ENCODE measurements at regions not wholly inside any gene's neighbourhood (a gene's known extent, or its start where the extent isn't known, plus 50 kb on each side); places are given as distances from the start of the nearest gene placed in this dataset.

GRCh38 chr22:48098243-48098920 is 1335.9 kb downstream of the TBC1D22A start:
- H3K4me1 Mint-ChIP-seq (ENCODE audit: low read depth), result peaks cover 36% of the 10 kb centered on the region
- peak overlapping the region; percentile 53 for H3K4me3 Mint-ChIP-seq
- H3K9me3 Mint-ChIP-seq, result no peaks in the 10 kb centered on the region
- H3K27me3 Mint-ChIP-seq (ENCODE audit: low read depth), result no peaks in the 10 kb centered on the region
- peak; percentile 78 to 80 for ATAC-seq
- no peak for DNase-seq
- H3K36me3 Mint-ChIP-seq (ENCODE audit: insufficient read depth), result no peaks in the 10 kb centered on the region

- H3K4me1 Mint-ChIP-seq (ENCODE audit: low read depth), result peaks cover 36% of the 10 kb centered on the region
- H3K27me3 Mint-ChIP-seq (ENCODE audit: low read depth), result no peaks in the 10 kb centered on the region
- ATAC-seq, result no peak
- H3K4me3 Mint-ChIP-seq, result peak overlapping the region; percentile 53
- no peaks in the 10 kb centered on the region for H3K36me3 Mint-ChIP-seq (ENCODE audit: insufficient read depth)
- no peak for DNase-seq
- H3K9me3 Mint-ChIP-seq, result no peaks in the 10 kb centered on the region
Observed at GRCh38 chr22:48097723-48098122, 1335.3 kb downstream of the TBC1D22A start.

GRCh38 chr22:48096851-48097665 is 1334.6 kb downstream of the TBC1D22A start:
- Mint-ChIP-seq H3K36me3 (ENCODE audit: insufficient read depth) (no peaks in the 10 kb centered on the region), H3K27me3 (ENCODE audit: low read depth) (no peaks in the 10 kb centered on the region), H3K9me3 (no peaks in the 10 kb centered on the region), H3K4me3 (no peak overlapping the region), H3K4me1 (ENCODE audit: low read depth) (peaks cover 36% of the 10 kb centered on the region)
- DNase-seq (no peak), ATAC-seq (no peak)

DNA sequence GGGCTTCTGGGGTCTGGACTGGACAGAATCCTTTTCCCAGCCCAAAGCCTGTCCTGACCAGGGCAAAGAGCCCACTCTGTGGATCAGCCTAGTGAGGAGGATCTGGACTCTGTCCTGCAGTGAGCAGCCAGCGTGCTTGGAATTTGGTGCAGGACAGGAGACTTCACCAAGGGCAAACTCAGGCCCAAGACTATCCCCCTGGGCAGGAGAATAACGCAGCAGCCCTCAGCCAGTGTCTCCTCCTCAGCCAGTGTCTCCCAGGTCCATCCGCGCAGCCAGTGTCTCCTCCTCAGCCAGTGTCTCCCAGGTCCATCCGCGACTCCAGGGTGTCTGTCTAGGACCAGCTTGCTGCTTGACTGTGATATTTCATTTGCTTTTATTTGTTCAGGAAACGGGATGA is 1334.0 kb downstream of the TBC1D22A start:
- H3K36me3 Mint-ChIP-seq (ENCODE audit: insufficient read depth), result no peaks in the 10 kb centered on the region
- H3K27me3 Mint-ChIP-seq (ENCODE audit: low read depth), result peaks cover 4% of the 10 kb centered on the region
- no peak overlapping the region for H3K4me3 Mint-ChIP-seq
- DNase-seq, result no peak
- no peak for ATAC-seq
- H3K9me3 Mint-ChIP-seq, result no peaks in the 10 kb centered on the region
- H3K4me1 Mint-ChIP-seq (ENCODE audit: low read depth), result peaks cover 36% of the 10 kb centered on the region

DNA sequence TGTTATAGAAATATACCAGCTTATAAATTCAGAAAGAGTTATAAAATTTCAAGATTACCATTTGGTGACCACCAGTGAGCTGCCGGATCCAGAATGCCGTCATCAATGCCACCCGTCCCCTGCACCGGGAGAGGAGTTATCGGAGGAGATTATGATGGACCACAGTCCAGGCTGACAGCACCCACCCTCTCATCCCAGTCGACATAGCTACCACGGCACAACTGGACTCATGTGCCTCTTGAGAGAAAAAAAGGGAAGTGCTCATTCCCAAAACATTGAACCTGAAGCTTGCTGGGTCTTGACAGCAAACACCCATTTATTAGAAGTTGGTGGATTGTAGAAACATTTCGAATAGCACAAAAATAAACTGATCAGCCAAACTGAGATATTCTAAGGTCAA is 1331.5 kb downstream of the TBC1D22A start:
- DNase-seq (no peak), ATAC-seq (no peak)
- Mint-ChIP-seq H3K4me3 (no peak overlapping the region), H3K27me3 (ENCODE audit: low read depth) (peaks cover 7% of the 10 kb centered on the region), H3K4me1 (ENCODE audit: low read depth) (peaks cover 29% of the 10 kb centered on the region), H3K9me3 (no peaks in the 10 kb centered on the region), H3K36me3 (ENCODE audit: insufficient read depth) (no peaks in the 10 kb centered on the region)

GRCh38 chr22:48092866-48093265 is 1330.4 kb downstream of the TBC1D22A start:
- ATAC-seq (no peak), DNase-seq (no peak)
- Mint-ChIP-seq H3K27me3 (ENCODE audit: low read depth) (peaks cover 9% of the 10 kb centered on the region), H3K9me3 (no peaks in the 10 kb centered on the region), H3K4me3 (no peak overlapping the region), H3K36me3 (ENCODE audit: insufficient read depth) (no peaks in the 10 kb centered on the region), H3K4me1 (ENCODE audit: low read depth) (peaks cover 18% of the 10 kb centered on the region)

GRCh38 chr22:48091656-48092223 is 1329.3 kb downstream of the TBC1D22A start:
- H3K4me1 Mint-ChIP-seq (ENCODE audit: low read depth), result peaks cover 7% of the 10 kb centered on the region
- H3K9me3 Mint-ChIP-seq, result no peaks in the 10 kb centered on the region
- no peak overlapping the region for H3K4me3 Mint-ChIP-seq
- DNase-seq, result no peak
- peaks cover 9% of the 10 kb centered on the region for H3K27me3 Mint-ChIP-seq (ENCODE audit: low read depth)
- no peak for ATAC-seq
- H3K36me3 Mint-ChIP-seq (ENCODE audit: insufficient read depth), result no peaks in the 10 kb centered on the region

GRCh38 chr22:48091060-48091650 is 1328.7 kb downstream of the TBC1D22A start:
- DNase-seq (no peak), ATAC-seq (no peak)
- Mint-ChIP-seq H3K4me1 (ENCODE audit: low read depth) (peaks cover 4% of the 10 kb centered on the region), H3K36me3 (ENCODE audit: insufficient read depth) (no peaks in the 10 kb centered on the region), H3K9me3 (no peaks in the 10 kb centered on the region), H3K4me3 (no peak overlapping the region), H3K27me3 (ENCODE audit: low read depth) (peaks cover 9% of the 10 kb centered on the region)

GRCh38 chr22:48090332-48090672 is 1327.9 kb downstream of the TBC1D22A start:
- peaks cover 4% of the 10 kb centered on the region for H3K4me1 Mint-ChIP-seq (ENCODE audit: low read depth)
- no peak overlapping the region for H3K4me3 Mint-ChIP-seq
- no peaks in the 10 kb centered on the region for H3K9me3 Mint-ChIP-seq
- ATAC-seq, result no peak
- no peaks in the 10 kb centered on the region for H3K36me3 Mint-ChIP-seq (ENCODE audit: insufficient read depth)
- DNase-seq, result no peak
- peaks cover 9% of the 10 kb centered on the region for H3K27me3 Mint-ChIP-seq (ENCODE audit: low read depth)

- no peaks in the 10 kb centered on the region for H3K9me3 Mint-ChIP-seq
Observed at GRCh38 chr22:48089601-48090331, 1327.3 kb downstream of the TBC1D22A start.

DNA sequence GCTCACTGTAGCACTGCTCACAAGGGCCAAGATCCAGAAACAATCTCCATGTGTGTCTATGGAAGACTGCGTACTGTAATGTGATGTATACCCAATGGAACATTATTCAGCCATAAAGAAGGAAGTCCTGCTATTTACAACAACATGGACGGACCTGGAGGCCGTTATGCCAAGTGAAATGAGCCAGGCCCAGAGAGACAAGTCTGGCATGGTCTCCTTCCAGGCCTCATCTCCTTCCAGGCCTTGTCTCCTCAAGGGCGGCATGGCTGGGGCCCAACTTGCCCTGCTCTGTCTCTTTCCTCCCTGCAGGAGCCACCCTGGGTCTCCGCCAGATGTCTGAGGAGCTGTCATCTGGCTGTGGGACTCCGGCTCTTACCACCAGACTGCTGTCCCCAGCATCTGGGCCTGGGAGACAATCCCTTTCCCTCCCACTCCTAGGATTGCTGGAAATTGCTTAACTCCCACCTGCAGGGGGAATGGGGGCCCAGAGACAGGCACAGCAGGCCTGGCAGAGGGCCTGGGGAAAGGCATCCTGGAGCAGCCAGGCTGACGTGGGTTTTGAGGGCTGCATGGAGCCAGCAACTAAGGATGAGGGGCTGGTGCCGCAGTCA is 1326.6 kb downstream of the TBC1D22A start:
- Mint-ChIP-seq H3K4me1 (ENCODE audit: low read depth) (peaks cover 11% of the 10 kb centered on the region), H3K36me3 (ENCODE audit: insufficient read depth) (no peaks in the 10 kb centered on the region), H3K9me3 (no peaks in the 10 kb centered on the region), H3K27me3 (ENCODE audit: low read depth) (peaks cover 16% of the 10 kb centered on the region), H3K4me3 (no peak overlapping the region)
- ATAC-seq (no peak), DNase-seq (no peak)

More at GRCh38 chr22:48089601-48090331, 1327.3 kb downstream of the TBC1D22A start:
- Mint-ChIP-seq H3K4me3 (no peak overlapping the region), H3K36me3 (ENCODE audit: insufficient read depth) (no peaks in the 10 kb centered on the region), H3K4me1 (ENCODE audit: low read depth) (peaks cover 4% of the 10 kb centered on the region), H3K27me3 (ENCODE audit: low read depth) (peaks cover 9% of the 10 kb centered on the region)
- DNase-seq, result no peak
- ATAC-seq, result no peak

DNA sequence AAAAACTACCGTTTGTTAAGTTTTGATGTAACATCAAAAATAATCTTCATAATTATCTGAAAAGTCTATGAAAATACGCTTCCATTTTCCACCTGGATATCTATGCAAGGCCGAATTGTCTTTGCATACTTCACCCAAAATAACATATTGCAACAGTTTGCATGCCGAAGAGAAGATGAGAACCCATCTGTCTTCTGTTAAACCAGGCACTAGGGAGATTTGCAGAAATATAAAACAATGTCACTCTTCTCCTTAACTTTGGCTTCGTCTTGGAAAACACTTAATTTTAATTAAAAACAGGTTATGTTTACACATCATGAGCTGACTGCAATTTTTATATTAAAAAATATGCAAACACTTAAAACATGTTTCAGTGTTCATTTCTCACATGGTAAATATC is 1325.8 kb downstream of the TBC1D22A start:
- no peak overlapping the region for H3K4me3 Mint-ChIP-seq
- peaks cover 17% of the 10 kb centered on the region for H3K27me3 Mint-ChIP-seq (ENCODE audit: low read depth)
- no peaks in the 10 kb centered on the region for H3K36me3 Mint-ChIP-seq (ENCODE audit: insufficient read depth)
- DNase-seq (no peak), ATAC-seq (no peak)
- H3K9me3 Mint-ChIP-seq, result no peaks in the 10 kb centered on the region
- peaks cover 12% of the 10 kb centered on the region for H3K4me1 Mint-ChIP-seq (ENCODE audit: low read depth)

GRCh38 chr22:48085901-48086645 is 1323.6 kb downstream of the TBC1D22A start:
- no peak overlapping the region for H3K4me3 Mint-ChIP-seq
- DNase-seq (no peak), ATAC-seq (no peak)
- peaks cover 12% of the 10 kb centered on the region for H3K4me1 Mint-ChIP-seq (ENCODE audit: low read depth)
- peaks cover 12% of the 10 kb centered on the region for H3K27me3 Mint-ChIP-seq (ENCODE audit: low read depth)
- H3K36me3 Mint-ChIP-seq (ENCODE audit: insufficient read depth), result no peaks in the 10 kb centered on the region
- H3K9me3 Mint-ChIP-seq, result no peaks in the 10 kb centered on the region
